ENCODE measurements at regions not wholly inside any gene's neighbourhood (a gene's known extent, or its start where the extent isn't known, plus 50 kb on each side); places are given as distances from the start of the nearest gene placed in this dataset.

DNA sequence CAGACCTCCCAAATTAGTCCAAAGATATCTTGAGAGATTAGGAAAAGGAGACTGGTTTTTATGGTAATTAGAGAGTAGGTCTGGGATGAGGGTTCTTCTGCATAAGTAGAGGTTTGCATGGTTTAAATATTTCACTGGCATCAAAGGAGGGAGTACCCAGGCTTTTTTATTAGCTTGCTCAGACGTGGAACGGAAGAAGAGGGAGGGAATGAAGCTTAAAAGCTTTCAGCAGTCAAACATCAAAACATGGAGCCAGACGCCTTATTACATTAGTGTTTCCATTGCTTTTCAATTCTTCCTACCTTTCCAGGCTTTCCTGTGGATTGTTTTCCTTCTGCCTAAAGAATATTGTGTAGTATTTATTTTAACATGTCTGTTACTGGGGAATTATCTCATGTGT lies 342.1 kb upstream of the SOX2 start:
- TF ChIP-seq, protein P1, sequence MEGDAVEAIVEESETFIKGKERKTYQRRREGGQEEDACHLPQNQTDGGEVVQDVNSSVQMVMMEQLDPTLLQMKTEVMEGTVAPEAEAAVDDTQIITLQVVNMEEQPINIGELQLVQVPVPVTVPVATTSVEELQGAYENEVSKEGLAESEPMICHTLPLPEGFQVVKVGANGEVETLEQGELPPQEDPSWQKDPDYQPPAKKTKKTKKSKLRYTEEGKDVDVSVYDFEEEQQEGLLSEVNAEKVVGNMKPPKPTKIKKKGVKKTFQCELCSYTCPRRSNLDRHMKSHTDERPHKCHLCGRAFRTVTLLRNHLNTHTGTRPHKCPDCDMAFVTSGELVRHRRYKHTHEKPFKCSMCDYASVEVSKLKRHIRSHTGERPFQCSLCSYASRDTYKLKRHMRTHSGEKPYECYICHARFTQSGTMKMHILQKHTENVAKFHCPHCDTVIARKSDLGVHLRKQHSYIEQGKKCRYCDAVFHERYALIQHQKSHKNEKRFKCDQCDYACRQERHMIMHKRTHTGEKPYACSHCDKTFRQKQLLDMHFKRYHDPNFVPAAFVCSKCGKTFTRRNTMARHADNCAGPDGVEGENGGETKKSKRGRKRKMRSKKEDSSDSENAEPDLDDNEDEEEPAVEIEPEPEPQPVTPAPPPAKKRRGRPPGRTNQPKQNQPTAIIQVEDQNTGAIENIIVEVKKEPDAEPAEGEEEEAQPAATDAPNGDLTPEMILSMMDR (IDR thresholded peaks at IDR 0.05): no peak
- no peak for TF ChIP-seq POLR2A (IDR thresholded peaks at IDR 0.05)

Data from body of pancreas (tissue), 4 donors.